ENCODE measurements at regions not wholly inside any gene's neighbourhood (a gene's known extent, or its start where the extent isn't known, plus 50 kb on each side); places are given as distances from the start of the nearest gene placed in this dataset.

GRCh38 chr14:85079842-85080730 lies 449.9 kb upstream of the FLRT2 start:
- Histone ChIP-seq H3K27ac (no peak overlapping the region), H3K9ac (no peak overlapping the region), H2AFZ (no peak overlapping the region), H3K4me1 (ENCODE audit: insufficient read depth) (no peaks in the 10 kb centered on the region; the same call in 1 of the 2 replicates), H3K36me3 (ENCODE audit: low read depth) (no peaks in the 10 kb centered on the region), H4K20me1 (ENCODE audit: insufficient read depth) (no peaks in the 10 kb centered on the region), H3K4me3 (no peak overlapping the region), H3F3A (ENCODE audit: insufficient read depth) (no peaks in the 10 kb centered on the region), H3K4me2 (ENCODE audit: unreplicated experiment) (no peak overlapping the region), H3K79me2 (ENCODE audit: insufficient read depth) (no peaks in the 10 kb centered on the region), H3K9me3 (ENCODE audit: low read depth) (no peaks in the 10 kb centered on the region), H3K9me2 (ENCODE audit: insufficient read depth) (no peaks in the 10 kb centered on the region), H3K27me3 (replicated peaks; ENCODE audit: insufficient read depth) (no peaks in the 10 kb centered on the region)
- no peak for DNase-seq
- WGBS, 2 experiments (ENCODE audit: low coverage in 1 of 2, low lambda C conversion rate in 2 of 2, missing lambda C conversion rate in 2 of 2), result 42 to 43% methylated on average over 6 of the region's 6 CpGs
- in situ Hi-C loops (cut with MboI), result no loop called here
- TF ChIP-seq EZH2phosphoT487 (IDR thresholded peaks at IDR 0.05; ENCODE audit: insufficient read depth, low read depth) (no peak), EZH2 (IDR thresholded peaks at IDR 0.05; ENCODE audit: insufficient read depth, poor library complexity, severe bottlenecking) (no peak)

DNA sequence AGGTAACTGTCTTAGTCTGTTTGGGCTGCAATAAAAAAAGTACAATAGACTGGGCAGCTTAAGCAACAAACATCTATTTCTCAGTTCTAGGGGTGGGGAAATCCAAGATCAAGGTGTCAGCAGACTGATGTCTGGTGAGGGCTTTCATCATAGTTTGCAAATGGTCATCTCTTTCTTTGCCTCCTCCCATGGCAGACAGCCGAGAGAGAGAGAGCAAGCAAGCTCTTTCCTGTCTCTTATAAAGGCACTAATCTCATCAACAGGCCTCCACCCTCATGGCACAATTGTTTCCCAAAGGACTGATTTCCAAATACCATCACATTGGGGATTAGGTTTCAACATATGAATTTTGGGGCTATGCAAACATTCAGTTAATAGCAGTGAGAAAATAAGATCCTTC lies 445.6 kb upstream of the FLRT2 start:
- H3K9me2 ChIP-seq (ENCODE audit: insufficient read depth), result no peaks in the 10 kb centered on the region
- no peak overlapping the region for H2AFZ ChIP-seq
- in situ Hi-C loops (cut with MboI), result no loop called here
- no peaks in the 10 kb centered on the region for H3K27me3 ChIP-seq (replicated peaks; ENCODE audit: insufficient read depth)
- H3K36me3 ChIP-seq (ENCODE audit: low read depth), result no peaks in the 10 kb centered on the region
- no peaks in the 10 kb centered on the region for H3K9me3 ChIP-seq (ENCODE audit: low read depth)
- no peak overlapping the region for H3K4me3 ChIP-seq
- H3F3A ChIP-seq (ENCODE audit: insufficient read depth), result peaks cover 15% of the 10 kb centered on the region
- no peak for DNase-seq
- H3K79me2 ChIP-seq (ENCODE audit: insufficient read depth), result no peaks in the 10 kb centered on the region
- no peaks in the 10 kb centered on the region for H4K20me1 ChIP-seq (ENCODE audit: insufficient read depth)
- no peak overlapping the region for H3K9ac ChIP-seq
- H3K4me1 ChIP-seq (ENCODE audit: insufficient read depth), result peaks cover 14% of the 10 kb centered on the region
- 48 to 52% methylated on average over 1 of the region's 1 CpG for WGBS, 2 experiments (ENCODE audit: low coverage in 1 of 2, low lambda C conversion rate in 2 of 2, missing lambda C conversion rate in 2 of 2)
- H3K4me2 ChIP-seq (ENCODE audit: unreplicated experiment), result no peak overlapping the region
- TF ChIP-seq EZH2phosphoT487 (IDR thresholded peaks at IDR 0.05; ENCODE audit: insufficient read depth, low read depth), result no peak
- TF ChIP-seq EZH2 (IDR thresholded peaks at IDR 0.05; ENCODE audit: insufficient read depth, poor library complexity, severe bottlenecking), result no peak
- no peak overlapping the region for H3K27ac ChIP-seq

DNA sequence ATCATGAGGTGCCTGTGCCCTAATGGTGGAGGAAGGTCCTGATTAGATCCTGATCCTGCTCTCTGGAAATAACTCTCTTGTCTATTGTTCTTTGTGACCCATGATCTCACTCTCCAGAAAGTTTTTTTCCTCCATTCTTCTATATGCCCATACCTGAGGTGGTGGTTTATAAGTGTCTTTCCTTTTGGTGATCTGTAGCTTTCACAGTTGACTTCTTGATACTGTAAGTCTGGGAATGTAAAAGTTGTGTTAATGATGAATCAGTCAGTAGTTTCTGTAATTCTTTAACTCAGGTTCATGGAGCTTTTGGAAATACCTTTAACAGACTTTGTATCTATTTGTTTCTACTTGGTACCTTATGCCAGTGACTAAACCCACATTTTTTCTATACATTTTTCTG lies 444.0 kb upstream of the FLRT2 start:
- H3F3A ChIP-seq (ENCODE audit: insufficient read depth), result peaks cover 15% of the 10 kb centered on the region

DNA sequence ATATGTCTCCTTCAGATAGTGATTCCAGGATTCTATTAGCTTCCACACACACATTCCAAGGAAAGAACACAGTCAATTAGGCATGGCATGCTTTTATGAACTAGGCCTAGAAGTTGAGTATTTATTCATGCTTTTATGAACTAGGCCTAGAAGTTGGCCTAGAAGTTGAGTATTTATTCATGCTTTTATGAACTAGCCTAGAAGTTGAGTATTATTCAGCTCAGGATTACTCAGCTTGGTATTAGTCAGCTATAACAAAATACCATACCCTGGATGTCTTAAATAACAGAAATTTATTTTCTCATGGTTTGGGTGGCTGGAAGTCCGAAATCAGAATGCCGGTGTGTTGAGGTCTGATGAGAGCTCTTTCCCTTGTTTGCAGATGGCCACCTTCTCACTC lies 442.7 kb upstream of the FLRT2 start:
- H3K9me3 ChIP-seq (ENCODE audit: low read depth), result no peaks in the 10 kb centered on the region
- WGBS, 2 experiments (ENCODE audit: low coverage in 1 of 2, low lambda C conversion rate in 2 of 2, missing lambda C conversion rate in 2 of 2), result 66 to 74% methylated on average over 2 of the region's 2 CpGs
- H2AFZ ChIP-seq, result 0 out of 2 replicates have a peak overlapping the region, but pooled peaks have one; percentile 17
- no peak overlapping the region for H3K4me2 ChIP-seq (ENCODE audit: unreplicated experiment)
- no peak for TF ChIP-seq EZH2phosphoT487 (IDR thresholded peaks at IDR 0.05; ENCODE audit: insufficient read depth, low read depth)
- no peak for TF ChIP-seq EZH2 (IDR thresholded peaks at IDR 0.05; ENCODE audit: insufficient read depth, poor library complexity, severe bottlenecking)
- H3K4me1 ChIP-seq (ENCODE audit: insufficient read depth), result peaks cover 23% of the 10 kb centered on the region
- no peak overlapping the region for H3K4me3 ChIP-seq
- peak; percentile 59 for DNase-seq
- H4K20me1 ChIP-seq (ENCODE audit: insufficient read depth), result no peaks in the 10 kb centered on the region
- H3K9me2 ChIP-seq (ENCODE audit: insufficient read depth), result no peaks in the 10 kb centered on the region; the same call in 1 of the 2 replicates
- H3K79me2 ChIP-seq (ENCODE audit: insufficient read depth), result no peaks in the 10 kb centered on the region
- peak overlapping the region; percentile 9; the same call in 1 of the 2 replicates for H3K9ac ChIP-seq
- no peaks in the 10 kb centered on the region for H3K27me3 ChIP-seq (replicated peaks; ENCODE audit: insufficient read depth)
- in situ Hi-C loops (cut with MboI), result no loop called here
- H3K27ac ChIP-seq, result peak overlapping the region; percentile 63
- peaks cover 15% of the 10 kb centered on the region for H3F3A ChIP-seq (ENCODE audit: insufficient read depth)
- H3K36me3 ChIP-seq (ENCODE audit: low read depth), result no peaks in the 10 kb centered on the region

More for the DNA sequence above, 444.0 kb upstream of the FLRT2 start:
- no peak overlapping the region for H2AFZ ChIP-seq
- H3K79me2 ChIP-seq (ENCODE audit: insufficient read depth), result no peaks in the 10 kb centered on the region
- peaks cover 21% of the 10 kb centered on the region for H3K4me1 ChIP-seq (ENCODE audit: insufficient read depth)
- no peaks in the 10 kb centered on the region for H3K9me3 ChIP-seq (ENCODE audit: low read depth)
- in situ Hi-C loops (cut with MboI), result no loop called here
- no peak overlapping the region for H3K9ac ChIP-seq
- H3K4me2 ChIP-seq (ENCODE audit: unreplicated experiment), result no peak overlapping the region
- TF ChIP-seq EZH2 (IDR thresholded peaks at IDR 0.05; ENCODE audit: insufficient read depth, poor library complexity, severe bottlenecking), result no peak
- no peak for TF ChIP-seq EZH2phosphoT487 (IDR thresholded peaks at IDR 0.05; ENCODE audit: insufficient read depth, low read depth)
- H3K9me2 ChIP-seq (ENCODE audit: insufficient read depth), result no peaks in the 10 kb centered on the region
- no peak for DNase-seq
- no peaks in the 10 kb centered on the region for H4K20me1 ChIP-seq (ENCODE audit: insufficient read depth)
- H3K4me3 ChIP-seq, result no peak overlapping the region
- H3K27ac ChIP-seq, result no peak overlapping the region
- no peaks in the 10 kb centered on the region for H3K27me3 ChIP-seq (replicated peaks; ENCODE audit: insufficient read depth)
- no peaks in the 10 kb centered on the region for H3K36me3 ChIP-seq (ENCODE audit: low read depth)
